K562 (cell line): ENCODE measurements at regions not wholly inside any gene's neighbourhood (a gene's known extent, or its start where the extent isn't known, plus 50 kb on each side); places are given as distances from the start of the nearest gene placed in this dataset.

Experiments used
- ATAC-seq: fragments of 200-7000 bp; cut with Tn5 transposase; 3 replicates; pipeline ENCODE4 v1.9.1; 2020; ENCODE audit warnings: moderate library complexity
- BruUV-seq: library from RNA; stranded (reverse); fragments of 400-500 nt; replicated peaks from 2 replicates; lab custom pipeline; 2021; lab: Mats Ljungman, UMichigan
- CTCF ChIA-PET: fragments of 300-600 bp; formaldehyde crosslinking; extraction: SDS; loops from one replicate; lab custom pipeline; 2021; ENCODE audit warnings: low intra/inter-chr PET ratio; lab: Yijun Ruan, JAX
- POLR2A ChIA-PET: fragments of 300-600, 350-650 bp; sonication (Branson Sonifier 250); formaldehyde crosslinking; extraction: SDS; loops from one replicate; lab custom pipeline; 2021; ENCODE audit warnings: antibody characterized with exemption, inconsistent platforms; lab: Yijun Ruan, JAX
- DNase-seq, 4 experiments: peaks; one replicate each; pipeline versions ENCODE4 v3.0.0 to v3.0.0-alpha.2; 2011 to 2018; ENCODE audit warnings: low spot score in 3 of 4, mixed read lengths in 3 of 4; ENCODE audit errors: extremely low read depth in 1 of 4
- FAIRE-seq: peaks from 2 replicates; lab custom pipeline; 2011; peaks lifted over from hg19 to GRCh38; lab: Jason Lieb, UNC
- H2AFZ ChIP-seq: 2 replicates; pipeline ENCODE4 v1.6.0; 2011; ENCODE audit warnings: low read depth, low read length, control low read depth, inconsistent platforms
- H3K27ac ChIP-seq: fragments of 200-600 bp; 3 replicates; pipeline ENCODE4 v1.8.0; 2011; ENCODE audit warnings: low read depth, mild to moderate bottlenecking, control low read depth, inconsistent platforms, low read length, moderate library complexity, mixed read lengths; ENCODE audit errors: extremely low read depth
- H3K27me3 ChIP-seq, 2 experiments: fragments of 300-600 bp in 1 of 2; 2 replicates in 1 of 2; 3 replicates in 1 of 2; pipeline versions ENCODE4 v1.6.0 to v1.8.0; 2011; ENCODE audit warnings: inconsistent platforms in 2 of 2, low read length in 2 of 2, mild to moderate bottlenecking in 1 of 2, mixed read lengths in 1 of 2, moderate library complexity in 1 of 2; ENCODE audit not compliant: control insufficient read depth in 2 of 2, insufficient read depth in 2 of 2
- H3K36me3 ChIP-seq: fragments of 300-600 bp; 3 replicates; pipeline ENCODE4 v1.8.0; 2011; ENCODE audit warnings: mild to moderate bottlenecking, low read length, inconsistent platforms; ENCODE audit not compliant: control insufficient read depth, insufficient read depth
- H3K4me1 ChIP-seq, 2 experiments: fragments of 200-600 bp in 1 of 2; replicated peaks in 1 of 2; 2 replicates in 1 of 2; 3 replicates in 1 of 2; pipeline versions ENCODE4 v1.5.1 to v1.8.0; 2011; ENCODE audit warnings: inconsistent platforms in 2 of 2, low read length in 2 of 2, mild to moderate bottlenecking in 1 of 2, mixed read lengths in 1 of 2, moderate library complexity in 1 of 2; ENCODE audit not compliant: control insufficient read depth in 2 of 2, insufficient read depth in 2 of 2
- H3K4me2 ChIP-seq: 2 replicates; pipeline ENCODE4 v1.6.1; 2011; ENCODE audit warnings: low read length, control low read depth, inconsistent platforms, mixed read lengths; ENCODE audit not compliant: insufficient read depth
- H3K4me3 ChIP-seq: fragments of 200-600 bp; sonication (generic), shearing (Covaris generic); 2 replicates; pipeline ENCODE4 v1.5.1; 2016; ENCODE audit warnings: control low read depth, inconsistent platforms
- H3K79me2 ChIP-seq: fragments of 200-600 bp; 3 replicates; pipeline ENCODE4 v1.8.0; 2011; ENCODE audit warnings: low read length, inconsistent platforms; ENCODE audit not compliant: control insufficient read depth, insufficient read depth
- H3K9ac ChIP-seq, 2 experiments: 2 replicates each; pipeline versions ENCODE4 v1.6.0 to v1.6.1; 2011; ENCODE audit warnings: low read depth in 2 of 2, low read length in 2 of 2, control low read depth in 1 of 2, inconsistent platforms in 1 of 2, mild to moderate bottlenecking in 1 of 2, mixed read lengths in 1 of 2; ENCODE audit not compliant: insufficient read depth in 1 of 2
- H3K9me1 ChIP-seq: one replicate; pipeline ENCODE4 v1.6.0; 2011; ENCODE audit warnings: inconsistent platforms, mild to moderate bottlenecking, low read length, moderate library complexity; ENCODE audit not compliant: control insufficient read depth, insufficient read depth
- H3K9me3 ChIP-seq: replicated peaks from 2 replicates; pipeline ENCODE4 v1.5.1; 2011; ENCODE audit warnings: low read depth, low read length, inconsistent platforms; ENCODE audit not compliant: control insufficient read depth, insufficient read depth
- H4K20me1 ChIP-seq: replicated peaks from 2 replicates; pipeline ENCODE4 v1.6.1; 2011; ENCODE audit warnings: low read length, inconsistent platforms, mixed read lengths; ENCODE audit not compliant: control insufficient read depth, insufficient read depth
- CBX5 ChIP-seq: IDR thresholded peaks from 2 replicates; pipeline ENCODE4 v1.6.1; 2014; ENCODE audit warnings: low read depth, borderline replicate concordance
- ETV1 ChIP-seq: fragments of 450-650 bp; conservative IDR thresholded peaks from 2 replicates; pipeline ENCODE4 v1.6.1; 2016; ENCODE audit warnings: missing genetic modification characterization, control low read depth, low read depth, missing compliant biosample characterization
- FOXP1 ChIP-seq: sonication (generic); formaldehyde crosslinking; IDR thresholded peaks from 2 replicates; pipeline ENCODE4 v1.8.0; 2022; ENCODE audit warnings: mild to moderate bottlenecking, missing genetic modification reagents
- HLTF ChIP-seq: fragments of 450-650 bp; IDR thresholded peaks from 2 replicates; pipeline ENCODE4 v1.6.1; 2016
- NFE2L1 ChIP-seq: fragments of 450-650 bp; IDR thresholded peaks from 2 replicates; pipeline ENCODE4 v1.6.1; 2016; ENCODE audit warnings: missing genetic modification characterization, low read depth, mild to moderate bottlenecking, missing compliant biosample characterization, moderate library complexity, borderline replicate concordance
- PHB ChIP-seq: fragments of 250-450 bp; sonication (Bioruptor Pico); IDR thresholded peaks from 2 replicates; pipeline ENCODE4 v1.5.0; 2021
- ZC3H4 ChIP-seq: sonication (generic); formaldehyde crosslinking; IDR thresholded peaks from 2 replicates; pipeline ENCODE4 v1.9.0; 2021; ENCODE audit warnings: missing genetic modification reagents, borderline replicate concordance
- ZNF121 ChIP-seq: sonication (generic); formaldehyde crosslinking; conservative IDR thresholded peaks from 2 replicates; pipeline ENCODE4 v1.8.0; 2022; ENCODE audit warnings: missing genetic modification reagents
- ZNF263 ChIP-seq: sonication (generic); formaldehyde crosslinking; IDR thresholded peaks from 2 replicates; pipeline ENCODE4 v1.8.0; 2022; ENCODE audit warnings: mild to moderate bottlenecking, missing genetic modification reagents, borderline replicate concordance
- ZNF324 ChIP-seq: fragments of 250-450 bp; sonication (Bioruptor Pico); IDR thresholded peaks from 2 replicates; pipeline ENCODE4 v1.4.0; 2020; ENCODE audit warnings: mild to moderate bottlenecking
- ZNF717 ChIP-seq: fragments of 250-450 bp; sonication (Bioruptor Pico); IDR thresholded peaks from 2 replicates; pipeline ENCODE4 v1.5.0; 2021
- WGBS: fragments of 100-300 bp; shearing (Covaris generic); methylation state at CpG from one replicate; pipeline ENCODE4 v1.1.6; 2016; ENCODE audit warnings: low coverage, mixed read lengths; ENCODE audit not compliant: insufficient coverage; ENCODE audit errors: missing lambda C conversion rate; 5-methylcytosine and 5-hydroxymethylcytosine counted together
- in situ Hi-C: fragments of 300-500 bp; cut with MboI; formaldehyde crosslinking; loops from 4 replicates; pipeline ENCODE4 v1.15.0; 2018; ENCODE audit warnings: inconsistent platforms, mixed read lengths
- intact Hi-C: fragments of 100-400 bp; cut with micrococcal nuclease; formaldehyde crosslinking; loops from 2 replicates; pipeline ENCODE4 v1.14.2; 2022
- TF ChIP-seq, protein P1 (sequence below): fragments of 250-450 bp; sonication (Bioruptor Pico); IDR thresholded peaks from 2 replicates; pipeline ENCODE4 v1.5.0; 2021
- TF ChIP-seq, protein P2 (sequence below): fragments of 250-450 bp; sonication (Bioruptor Pico); IDR thresholded peaks from 2 replicates; pipeline ENCODE4 v1.5.0; 2021; ENCODE audit warnings: mild to moderate bottlenecking, moderate library complexity
- TF ChIP-seq, protein P3 (sequence below): sonication (generic); formaldehyde crosslinking; IDR thresholded peaks from 2 replicates; pipeline ENCODE4 v1.8.1; 2023; ENCODE audit warnings: mild to moderate bottlenecking, missing genetic modification reagents
- TF ChIP-seq, protein P4 (sequence below), 2 experiments: IDR thresholded peaks in 1 of 2; conservative IDR thresholded peaks in 1 of 2; 2 replicates each; pipeline ENCODE4 v1.6.1; 2016; ENCODE audit warnings: low read depth in 2 of 2, mild to moderate bottlenecking in 1 of 2, missing compliant biosample characterization in 1 of 2, missing genetic modification characterization in 1 of 2, moderate library complexity in 1 of 2

DNA sequence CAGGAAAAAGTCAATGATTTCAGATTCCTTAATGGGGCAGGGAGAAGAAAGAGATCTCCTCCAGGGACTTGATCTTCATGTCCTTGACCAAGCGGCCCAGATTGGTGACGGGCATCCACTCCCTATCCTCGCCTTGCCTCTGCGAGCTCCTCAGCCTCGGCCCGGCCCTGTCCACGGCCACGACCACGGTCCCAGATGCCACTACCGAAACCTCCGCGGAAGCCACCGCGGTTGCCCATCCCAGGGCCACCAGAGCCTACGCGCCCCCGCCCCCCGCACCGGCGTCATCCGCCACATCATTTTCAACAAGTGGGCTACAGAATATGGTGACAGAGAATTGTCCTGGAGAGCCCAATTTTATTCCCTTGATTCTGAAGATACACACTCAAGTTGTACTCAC lies 751.2 kb upstream of the PABPC4L start (continued):
- TF ChIP-seq ZC3H4 (CRISPR knock-in tag) (no peak), CBX5 (no peak), ZNF121 (CRISPR knock-in tag) (no peak), ZNF717 (no peak), NFE2L1 (tag) (no peak)

DNA sequence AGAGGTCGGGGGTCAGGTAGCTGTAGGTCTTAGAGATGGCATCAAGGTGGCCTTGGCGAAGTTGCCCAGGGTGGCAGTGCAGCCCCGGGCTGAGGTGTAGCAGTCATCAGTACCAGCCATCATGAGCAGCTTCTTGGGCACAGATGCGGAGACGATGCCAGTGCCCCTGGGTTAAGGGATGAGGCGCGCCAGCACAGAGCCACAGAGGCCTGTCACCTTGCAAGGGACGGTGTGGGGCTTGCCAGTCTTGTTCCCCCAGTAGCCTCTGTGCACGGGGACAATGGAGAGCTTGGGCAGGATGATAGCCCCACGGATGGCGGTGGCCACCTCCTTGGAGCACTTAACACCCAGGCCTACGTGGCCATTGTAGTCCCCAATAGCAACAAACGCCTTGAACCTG lies 750.7 kb upstream of the PABPC4L start:
- Histone ChIP-seq H4K20me1 (no peaks in the 10 kb centered on the region), H3K4me3 (no peak overlapping the region), H3K4me1 (no peaks in the 10 kb centered on the region), H2AFZ (no peak overlapping the region), H3K27ac (no peak overlapping the region), H3K36me3 (no peaks in the 10 kb centered on the region), H3K9me1 (no peaks in the 10 kb centered on the region), H3K4me2 (no peak overlapping the region), H3K79me2 (no peaks in the 10 kb centered on the region), H3K9me3 (no peaks in the 10 kb centered on the region), H3K9ac (no peak overlapping the region), H3K27me3 (no peaks in the 10 kb centered on the region)
- intact Hi-C loops: no loop called here
- FAIRE-seq (no peak), DNase-seq (no peak), ATAC-seq (no peak)
- POLR2A ChIA-PET: no interaction called here
- WGBS: 0% methylated on average over 10 of the region's 13 CpGs
- in situ Hi-C loops: no loop called here
- CTCF ChIA-PET: no interaction called here
- BruUV-seq: no TSS peak
- no peak for TF ChIP-seq FOXP1 (CRISPR knock-in tag)
- no peak for TF ChIP-seq ETV1
- TF ChIP-seq ZNF263: no peak
- TF ChIP-seq, protein P1, sequence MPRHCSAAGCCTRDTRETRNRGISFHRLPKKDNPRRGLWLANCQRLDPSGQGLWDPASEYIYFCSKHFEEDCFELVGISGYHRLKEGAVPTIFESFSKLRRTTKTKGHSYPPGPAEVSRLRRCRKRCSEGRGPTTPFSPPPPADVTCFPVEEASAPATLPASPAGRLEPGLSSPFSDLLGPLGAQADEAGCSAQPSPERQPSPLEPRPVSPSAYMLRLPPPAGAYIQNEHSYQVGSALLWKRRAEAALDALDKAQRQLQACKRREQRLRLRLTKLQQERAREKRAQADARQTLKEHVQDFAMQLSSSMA (CRISPR knock-in tag): no peak
- TF ChIP-seq, protein P2, sequence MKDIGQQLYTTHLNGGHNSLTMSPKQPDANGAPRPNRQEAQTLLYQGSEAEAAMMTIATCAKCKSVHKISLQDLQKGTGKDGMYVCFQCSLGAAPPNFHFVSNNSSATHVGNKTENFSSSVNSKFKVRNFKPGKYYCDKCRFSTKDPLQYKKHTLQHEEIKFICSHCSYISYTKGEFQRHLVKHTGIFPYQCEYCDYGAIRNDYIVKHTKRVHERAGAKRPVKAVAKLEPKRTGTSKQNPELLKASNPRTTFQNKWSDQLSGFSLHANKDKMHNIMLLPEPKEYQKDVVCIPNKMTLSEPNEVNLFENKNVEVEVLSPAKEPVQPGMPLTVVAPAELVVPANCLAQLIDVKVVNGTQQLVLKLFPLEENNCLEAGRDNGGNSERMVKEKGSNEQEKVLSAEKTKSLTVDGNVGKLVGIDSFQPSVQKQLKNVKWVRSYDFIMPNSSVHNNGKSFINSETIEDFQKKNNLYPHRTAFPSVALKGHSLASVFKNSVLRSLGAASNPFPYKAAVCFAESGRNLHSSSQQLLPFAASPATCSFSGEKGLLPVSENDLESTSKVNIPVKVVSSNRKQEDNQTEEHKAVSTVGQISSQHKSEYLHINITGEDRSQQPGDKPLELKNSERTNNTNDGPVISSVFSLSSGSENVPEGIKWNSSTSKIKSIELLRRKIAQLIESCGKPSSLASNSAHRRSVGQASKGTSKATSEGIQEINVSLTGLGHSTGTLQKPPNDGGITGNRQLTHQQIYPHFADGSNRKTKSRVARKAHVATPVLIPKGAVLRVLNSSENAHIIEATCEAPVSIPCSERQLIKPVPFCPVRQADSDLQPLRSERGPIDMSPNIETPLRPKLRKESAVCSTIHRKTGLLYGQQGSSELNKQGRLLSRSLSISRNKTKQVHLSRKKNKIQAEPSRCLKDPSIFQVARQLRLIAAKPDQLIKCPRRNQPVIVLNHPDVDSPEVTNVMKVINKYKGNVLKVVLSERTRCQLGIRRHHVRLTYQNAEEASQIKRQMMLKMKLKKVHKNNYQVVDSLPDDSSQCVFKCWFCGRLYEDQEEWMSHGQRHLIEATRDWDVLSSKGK (CRISPR knock-in tag): no peak
- TF ChIP-seq PHB (CRISPR knock-in tag): no peak
- TF ChIP-seq, protein P3, sequence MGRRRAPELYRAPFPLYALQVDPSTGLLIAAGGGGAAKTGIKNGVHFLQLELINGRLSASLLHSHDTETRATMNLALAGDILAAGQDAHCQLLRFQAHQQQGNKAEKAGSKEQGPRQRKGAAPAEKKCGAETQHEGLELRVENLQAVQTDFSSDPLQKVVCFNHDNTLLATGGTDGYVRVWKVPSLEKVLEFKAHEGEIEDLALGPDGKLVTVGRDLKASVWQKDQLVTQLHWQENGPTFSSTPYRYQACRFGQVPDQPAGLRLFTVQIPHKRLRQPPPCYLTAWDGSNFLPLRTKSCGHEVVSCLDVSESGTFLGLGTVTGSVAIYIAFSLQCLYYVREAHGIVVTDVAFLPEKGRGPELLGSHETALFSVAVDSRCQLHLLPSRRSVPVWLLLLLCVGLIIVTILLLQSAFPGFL (CRISPR knock-in tag): no peak
- TF ChIP-seq ZNF324 (CRISPR knock-in tag): no peak
- TF ChIP-seq, protein P4, sequence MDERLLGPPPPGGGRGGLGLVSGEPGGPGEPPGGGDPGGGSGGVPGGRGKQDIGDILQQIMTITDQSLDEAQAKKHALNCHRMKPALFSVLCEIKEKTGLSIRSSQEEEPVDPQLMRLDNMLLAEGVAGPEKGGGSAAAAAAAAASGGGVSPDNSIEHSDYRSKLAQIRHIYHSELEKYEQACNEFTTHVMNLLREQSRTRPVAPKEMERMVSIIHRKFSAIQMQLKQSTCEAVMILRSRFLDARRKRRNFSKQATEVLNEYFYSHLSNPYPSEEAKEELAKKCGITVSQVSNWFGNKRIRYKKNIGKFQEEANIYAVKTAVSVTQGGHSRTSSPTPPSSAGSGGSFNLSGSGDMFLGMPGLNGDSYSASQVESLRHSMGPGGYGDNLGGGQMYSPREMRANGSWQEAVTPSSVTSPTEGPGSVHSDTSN (CRISPR knock-in tag; IDR thresholded peaks at IDR 0.05; ENCODE audit: low read depth): no peak
- TF ChIP-seq, protein P4 (tag; conservative IDR thresholded peaks at IDR 0.05; ENCODE audit: low read depth): no peak
- no peak for TF ChIP-seq HLTF
